ENCODE measurements at regions not wholly inside any gene's neighbourhood (a gene's known extent, or its start where the extent isn't known, plus 50 kb on each side); places are given as distances from the start of the nearest gene placed in this dataset.
"Not testable (repeated sequence)": the region's sequence is repeated elsewhere in the genome, so short reads cannot be mapped to it uniquely, and the experiment has no call there.

DNA sequence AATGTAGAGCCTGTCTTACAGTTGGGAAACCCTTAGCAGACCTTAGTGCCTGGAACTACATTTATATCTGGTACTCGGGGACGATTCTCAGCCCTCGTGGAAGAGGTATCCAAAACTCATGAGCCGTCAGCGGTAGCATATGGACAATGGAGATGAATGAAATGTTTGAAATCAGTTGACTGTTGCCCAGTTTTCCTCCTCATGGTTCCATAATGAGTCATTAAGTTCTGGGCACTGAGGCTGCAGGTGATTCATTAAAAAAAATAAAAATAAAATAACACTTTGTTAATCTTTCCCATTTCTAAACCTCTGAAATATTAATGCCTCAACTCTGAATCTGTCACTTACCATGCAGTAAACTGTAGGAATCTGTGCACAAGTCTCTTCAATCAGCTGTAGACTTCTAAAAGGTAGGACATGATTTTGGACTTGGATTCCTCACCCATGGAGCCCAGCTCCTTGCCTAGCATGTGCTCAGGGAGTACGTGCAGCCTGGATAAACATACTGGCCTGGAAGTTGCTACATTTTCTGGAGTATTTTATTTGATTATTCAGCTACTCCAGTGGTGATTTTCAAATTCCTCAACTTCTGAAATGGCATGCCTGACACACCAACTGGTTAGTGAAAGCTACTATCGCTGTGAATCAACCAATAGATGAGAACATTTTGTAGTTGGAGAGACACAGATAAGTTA, 979.2 kb downstream of the CNTNAP5 start:
- Histone ChIP-seq H4K20me1 (ENCODE audit: insufficient read depth, low read length, poor library complexity, severe bottlenecking) (no peaks in the 10 kb centered on the region), H3K36me3 (ENCODE audit: insufficient read depth, low read length) (no peaks in the 10 kb centered on the region), H3K4me3 (ENCODE audit: low read length, poor library complexity, severe bottlenecking) (no peak overlapping the region), H3K27me3 (ENCODE audit: insufficient read depth, low read length, poor library complexity, severe bottlenecking) (no peaks in the 10 kb centered on the region), H3K9me2 (replicated peaks; ENCODE audit: low read depth, low read length) (no peaks in the 10 kb centered on the region), H3K79me2 (ENCODE audit: insufficient read depth, low read length) (no peaks in the 10 kb centered on the region), H2AFZ (ENCODE audit: low read length) (no peak overlapping the region), H3K4me1 (ENCODE audit: insufficient read depth, low read length, poor library complexity, severe bottlenecking) (no peaks in the 10 kb centered on the region), H3F3A (ENCODE audit: low read depth) (no peaks in the 10 kb centered on the region), H3K9me3 (ENCODE audit: insufficient read depth, low read depth, low read length) (no peaks in the 10 kb centered on the region), H3K4me2 (ENCODE audit: low read depth, low read length, poor library complexity, severe bottlenecking) (no peak overlapping the region), H3K9ac (ENCODE audit: low read depth, low read length, poor library complexity, severe bottlenecking) (no peak overlapping the region)
- no peak for TF ChIP-seq EZH2phosphoT487 (IDR thresholded peaks at IDR 0.05; ENCODE audit: borderline replicate concordance)
- TF ChIP-seq, protein P1, sequence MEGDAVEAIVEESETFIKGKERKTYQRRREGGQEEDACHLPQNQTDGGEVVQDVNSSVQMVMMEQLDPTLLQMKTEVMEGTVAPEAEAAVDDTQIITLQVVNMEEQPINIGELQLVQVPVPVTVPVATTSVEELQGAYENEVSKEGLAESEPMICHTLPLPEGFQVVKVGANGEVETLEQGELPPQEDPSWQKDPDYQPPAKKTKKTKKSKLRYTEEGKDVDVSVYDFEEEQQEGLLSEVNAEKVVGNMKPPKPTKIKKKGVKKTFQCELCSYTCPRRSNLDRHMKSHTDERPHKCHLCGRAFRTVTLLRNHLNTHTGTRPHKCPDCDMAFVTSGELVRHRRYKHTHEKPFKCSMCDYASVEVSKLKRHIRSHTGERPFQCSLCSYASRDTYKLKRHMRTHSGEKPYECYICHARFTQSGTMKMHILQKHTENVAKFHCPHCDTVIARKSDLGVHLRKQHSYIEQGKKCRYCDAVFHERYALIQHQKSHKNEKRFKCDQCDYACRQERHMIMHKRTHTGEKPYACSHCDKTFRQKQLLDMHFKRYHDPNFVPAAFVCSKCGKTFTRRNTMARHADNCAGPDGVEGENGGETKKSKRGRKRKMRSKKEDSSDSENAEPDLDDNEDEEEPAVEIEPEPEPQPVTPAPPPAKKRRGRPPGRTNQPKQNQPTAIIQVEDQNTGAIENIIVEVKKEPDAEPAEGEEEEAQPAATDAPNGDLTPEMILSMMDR (conservative IDR thresholded peaks at IDR 0.05; ENCODE audit: low read length), result no peak

DNA sequence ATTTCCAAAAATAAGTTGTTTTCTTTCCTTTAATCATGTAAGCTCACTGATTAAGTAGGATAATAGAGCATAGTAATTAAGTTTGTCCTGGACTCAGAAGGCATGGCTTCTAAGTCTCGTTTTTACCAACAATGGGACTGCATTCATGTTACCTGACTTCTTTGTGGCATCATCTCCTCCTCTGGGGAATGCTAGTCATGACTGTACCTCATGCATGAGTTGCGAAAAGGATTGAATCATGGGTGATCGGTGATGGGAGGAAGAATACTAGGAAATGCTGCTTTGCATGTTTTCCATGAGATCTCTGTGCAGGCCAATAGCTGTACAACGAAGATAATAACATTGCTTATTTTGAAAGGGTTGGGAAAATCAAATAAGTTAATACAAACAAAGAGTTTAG, 981.6 kb downstream of the CNTNAP5 start:
- no peaks in the 10 kb centered on the region for H3K36me3 ChIP-seq (ENCODE audit: insufficient read depth, low read length)
- H3K4me3 ChIP-seq (ENCODE audit: low read length, poor library complexity, severe bottlenecking), result no peak overlapping the region
- H3K4me2 ChIP-seq (ENCODE audit: low read depth, low read length, poor library complexity, severe bottlenecking), result no peak overlapping the region
- H3K27me3 ChIP-seq (ENCODE audit: insufficient read depth, low read length, poor library complexity, severe bottlenecking), result no peaks in the 10 kb centered on the region
- no peak overlapping the region for H2AFZ ChIP-seq (ENCODE audit: low read length)
- no peaks in the 10 kb centered on the region for H3K4me1 ChIP-seq (ENCODE audit: insufficient read depth, low read length, poor library complexity, severe bottlenecking)
- H3K9me2 ChIP-seq (replicated peaks; ENCODE audit: low read depth, low read length), result no peaks in the 10 kb centered on the region
- no peaks in the 10 kb centered on the region for H3F3A ChIP-seq (ENCODE audit: low read depth)
- H3K79me2 ChIP-seq (ENCODE audit: insufficient read depth, low read length), result no peaks in the 10 kb centered on the region
- H3K9me3 ChIP-seq (ENCODE audit: insufficient read depth, low read depth, low read length), result no peaks in the 10 kb centered on the region
- H3K9ac ChIP-seq (ENCODE audit: low read depth, low read length, poor library complexity, severe bottlenecking), result no peak overlapping the region
- no peak for TF ChIP-seq EZH2phosphoT487 (IDR thresholded peaks at IDR 0.05; ENCODE audit: borderline replicate concordance)
- H4K20me1 ChIP-seq (ENCODE audit: insufficient read depth, low read length, poor library complexity, severe bottlenecking), result no peaks in the 10 kb centered on the region

DNA sequence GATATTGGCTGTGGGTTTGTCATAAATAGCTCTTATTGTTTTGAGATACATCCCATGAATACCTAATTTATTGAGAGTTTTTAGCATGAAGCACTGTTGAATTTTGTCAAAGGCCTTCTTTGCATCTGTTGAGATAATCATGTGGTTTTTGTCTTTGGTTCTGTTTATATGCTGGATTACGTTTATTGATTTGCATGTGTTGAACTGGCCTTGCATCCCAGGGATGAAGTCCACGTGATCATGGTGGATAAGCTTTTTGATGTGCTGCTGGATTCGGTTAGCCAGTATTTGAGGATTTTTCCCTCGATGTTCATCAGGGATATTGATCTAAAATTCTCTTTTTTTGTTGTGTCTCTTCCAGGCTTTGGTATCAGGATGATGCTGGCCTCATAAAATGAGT, 1003.6 kb downstream of the CNTNAP5 start:
- not testable (repeated sequence) for H3K36me3 ChIP-seq (ENCODE audit: insufficient read depth, low read length); H3K27me3 ChIP-seq (ENCODE audit: insufficient read depth, low read length, poor library complexity, severe bottlenecking); H3K4me3 ChIP-seq (ENCODE audit: low read length, poor library complexity, severe bottlenecking); H3K9ac ChIP-seq (ENCODE audit: low read depth, low read length, poor library complexity, severe bottlenecking); H3K79me2 ChIP-seq (ENCODE audit: insufficient read depth, low read length); H2AFZ ChIP-seq (ENCODE audit: low read length); H3K9me2 ChIP-seq (replicated peaks; ENCODE audit: low read depth, low read length); H3K9me3 ChIP-seq (ENCODE audit: insufficient read depth, low read depth, low read length); H3K4me1 ChIP-seq (ENCODE audit: insufficient read depth, low read length, poor library complexity, severe bottlenecking); H3F3A ChIP-seq (ENCODE audit: low read depth); H4K20me1 ChIP-seq (ENCODE audit: insufficient read depth, low read length, poor library complexity, severe bottlenecking); H3K4me2 ChIP-seq (ENCODE audit: low read depth, low read length, poor library complexity, severe bottlenecking)

DNA sequence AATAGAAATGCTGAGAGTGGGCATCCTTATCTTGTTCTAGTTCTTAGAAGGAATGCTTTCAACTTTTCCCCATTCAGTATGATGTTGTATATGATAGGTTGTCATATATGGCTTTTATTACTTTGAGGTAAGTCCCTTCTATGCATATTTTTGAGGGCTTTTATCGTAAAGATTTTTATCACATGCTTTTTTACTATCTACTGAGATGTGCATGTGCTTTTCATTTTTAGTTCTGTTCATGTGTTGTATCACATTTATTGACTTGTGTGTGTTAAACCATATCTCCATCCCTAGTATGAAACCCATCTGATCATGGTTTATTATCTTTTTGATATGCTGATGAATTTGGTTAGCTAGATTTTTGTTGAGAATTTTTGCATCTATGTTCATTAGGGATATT, 1008.8 kb downstream of the CNTNAP5 start:
- Histone ChIP-seq H3K4me3 (ENCODE audit: low read length, poor library complexity, severe bottlenecking) (no peak overlapping the region), H3K36me3 (ENCODE audit: insufficient read depth, low read length) (no peaks in the 10 kb centered on the region), H3K4me1 (ENCODE audit: insufficient read depth, low read length, poor library complexity, severe bottlenecking) (no peaks in the 10 kb centered on the region), H3F3A (ENCODE audit: low read depth) (no peaks in the 10 kb centered on the region), H3K4me2 (ENCODE audit: low read depth, low read length, poor library complexity, severe bottlenecking) (no peak overlapping the region), H3K27me3 (ENCODE audit: insufficient read depth, low read length, poor library complexity, severe bottlenecking) (no peaks in the 10 kb centered on the region), H3K9ac (ENCODE audit: low read depth, low read length, poor library complexity, severe bottlenecking) (no peak overlapping the region), H2AFZ (ENCODE audit: low read length) (no peak overlapping the region), H3K9me2 (replicated peaks; ENCODE audit: low read depth, low read length) (no peaks in the 10 kb centered on the region), H4K20me1 (ENCODE audit: insufficient read depth, low read length, poor library complexity, severe bottlenecking) (no peaks in the 10 kb centered on the region), H3K79me2 (ENCODE audit: insufficient read depth, low read length) (no peaks in the 10 kb centered on the region), H3K9me3 (ENCODE audit: insufficient read depth, low read depth, low read length) (no peaks in the 10 kb centered on the region)
- TF ChIP-seq EZH2phosphoT487 (IDR thresholded peaks at IDR 0.05; ENCODE audit: borderline replicate concordance), result no peak
- TF ChIP-seq, protein P1 (conservative IDR thresholded peaks at IDR 0.05; ENCODE audit: low read length), result no peak

All from Loucy (cell line).